SK-N-SH treated with all-trans-retinoic acid at 6 μM for 48 hours (cell line): ENCODE measurements at regions not wholly inside any gene's neighbourhood (a gene's known extent, or its start where the extent isn't known, plus 50 kb on each side); places are given as distances from the start of the nearest gene placed in this dataset.

Source experiments
- ATAC-seq: fragments of 200-7000 bp; cut with Tn5 transposase; 3 replicates; pipeline ENCODE4 v1.9.1; 2020; ENCODE audit warnings: mild to moderate bottlenecking, moderate library complexity
- ARNTL ChIP-seq: fragments of 450-650 bp; formaldehyde crosslinking; IDR thresholded peaks from 2 replicates; pipeline ENCODE4 v1.5.0; 2020; ENCODE audit warnings: low read depth, mild to moderate bottlenecking, moderate library complexity, borderline replicate concordance
- BACH2 ChIP-seq: fragments of 250-450 bp; sonication (Bioruptor Pico); IDR thresholded peaks from 2 replicates; pipeline ENCODE4 v1.9.0; 2021; ENCODE audit warnings: mild to moderate bottlenecking, borderline replicate concordance
- ESRRG ChIP-seq: fragments of 250-450 bp; sonication (Bioruptor Pico); IDR thresholded peaks from 2 replicates; pipeline ENCODE4 v1.6.1; 2021; ENCODE audit warnings: mild to moderate bottlenecking
- GLIS3 ChIP-seq: fragments of 250-450 bp; sonication (Bioruptor Pico); IDR thresholded peaks from 2 replicates; pipeline ENCODE4 v1.5.0; 2020; ENCODE audit warnings: mild to moderate bottlenecking, moderate library complexity
- ISL1 ChIP-seq: fragments of 250-450 bp; sonication (Bioruptor Pico); IDR thresholded peaks from 2 replicates; pipeline ENCODE4 v2.1.2; 2022; ENCODE audit warnings: mild to moderate bottlenecking, moderate library complexity
- OSR1 ChIP-seq: fragments of 250-450 bp; sonication (Bioruptor Pico); IDR thresholded peaks from 2 replicates; pipeline ENCODE4 v1.8.0; 2022; ENCODE audit warnings: moderate library complexity, mild to moderate bottlenecking, inconsistent platforms
- PPARA ChIP-seq: fragments of 250-450 bp; sonication (Bioruptor Pico); IDR thresholded peaks from 2 replicates; pipeline ENCODE4 v1.5.0; 2020; ENCODE audit warnings: mild to moderate bottlenecking, borderline replicate concordance
- RARB ChIP-seq: fragments of 250-450 bp; sonication (Bioruptor Pico); IDR thresholded peaks from 2 replicates; pipeline ENCODE4 v1.8.0; 2021; ENCODE audit warnings: mild to moderate bottlenecking, moderate library complexity
- SNAI2 ChIP-seq: fragments of 250-450 bp; sonication (Bioruptor Pico); IDR thresholded peaks from 2 replicates; pipeline ENCODE4 v1.5.0; 2020; ENCODE audit warnings: mild to moderate bottlenecking, moderate library complexity
- TCF4 ChIP-seq: fragments of 250-450 bp; sonication (Bioruptor Pico); IDR thresholded peaks from 2 replicates; pipeline ENCODE4 v1.8.0; 2021; ENCODE audit warnings: mild to moderate bottlenecking, moderate library complexity, borderline replicate concordance
- TOX ChIP-seq: fragments of 250-450 bp; sonication (Bioruptor Pico); IDR thresholded peaks from 2 replicates; pipeline ENCODE4 v1.8.0; 2021; ENCODE audit warnings: mild to moderate bottlenecking, moderate library complexity, borderline replicate concordance
- ZC3H10 ChIP-seq: fragments of 250-450 bp; sonication (Bioruptor Pico); IDR thresholded peaks from 2 replicates; pipeline ENCODE4 v1.5.1; 2021; ENCODE audit warnings: mild to moderate bottlenecking, moderate library complexity
- ZFP30 ChIP-seq: fragments of 450-650 bp; formaldehyde crosslinking; IDR thresholded peaks from 2 replicates; pipeline ENCODE4 v1.5.0; 2022; ENCODE audit warnings: mild to moderate bottlenecking, moderate library complexity
- ZNF565 ChIP-seq: fragments of 450-650 bp; formaldehyde crosslinking; conservative IDR thresholded peaks from 2 replicates; pipeline ENCODE4 v1.5.0; 2020; ENCODE audit warnings: low read depth, mild to moderate bottlenecking, moderate library complexity
- ZNF70 ChIP-seq: fragments of 450-650 bp; formaldehyde crosslinking; IDR thresholded peaks from 2 replicates; pipeline ENCODE4 v1.5.0; 2020; ENCODE audit warnings: mild to moderate bottlenecking, moderate library complexity
- ZNF8 ChIP-seq: fragments of 450-650 bp; formaldehyde crosslinking; IDR thresholded peaks from 2 replicates; pipeline ENCODE4 v1.5.0; 2020; ENCODE audit warnings: mild to moderate bottlenecking, moderate library complexity
- TF ChIP-seq, protein P1 (sequence below): fragments of 250-450 bp; sonication (Bioruptor Pico); IDR thresholded peaks from 2 replicates; pipeline ENCODE4 v1.8.0; 2021; ENCODE audit warnings: low read depth, mild to moderate bottlenecking, moderate library complexity, borderline replicate concordance
- TF ChIP-seq, protein P2 (sequence below): fragments of 250-450 bp; sonication (Bioruptor Pico); IDR thresholded peaks from 2 replicates; pipeline ENCODE4 v1.5.1; 2020; ENCODE audit warnings: low read depth, mild to moderate bottlenecking, moderate library complexity
- TF ChIP-seq, protein P3 (sequence below): fragments of 250-450 bp; sonication (Bioruptor Pico); IDR thresholded peaks from 2 replicates; pipeline ENCODE4 v1.5.1; 2021; ENCODE audit warnings: mild to moderate bottlenecking, moderate library complexity
- TF ChIP-seq, protein P4 (sequence below): fragments of 250-450 bp; sonication (Bioruptor Pico); IDR thresholded peaks from 2 replicates; pipeline ENCODE4 v1.8.0; 2020; ENCODE audit warnings: mild to moderate bottlenecking, moderate library complexity, borderline replicate concordance
- TF ChIP-seq, protein P5 (sequence below): fragments of 250-450 bp; sonication (Bioruptor Pico); IDR thresholded peaks from 2 replicates; pipeline ENCODE4 v1.5.0; 2020; ENCODE audit warnings: mild to moderate bottlenecking, moderate library complexity

DNA sequence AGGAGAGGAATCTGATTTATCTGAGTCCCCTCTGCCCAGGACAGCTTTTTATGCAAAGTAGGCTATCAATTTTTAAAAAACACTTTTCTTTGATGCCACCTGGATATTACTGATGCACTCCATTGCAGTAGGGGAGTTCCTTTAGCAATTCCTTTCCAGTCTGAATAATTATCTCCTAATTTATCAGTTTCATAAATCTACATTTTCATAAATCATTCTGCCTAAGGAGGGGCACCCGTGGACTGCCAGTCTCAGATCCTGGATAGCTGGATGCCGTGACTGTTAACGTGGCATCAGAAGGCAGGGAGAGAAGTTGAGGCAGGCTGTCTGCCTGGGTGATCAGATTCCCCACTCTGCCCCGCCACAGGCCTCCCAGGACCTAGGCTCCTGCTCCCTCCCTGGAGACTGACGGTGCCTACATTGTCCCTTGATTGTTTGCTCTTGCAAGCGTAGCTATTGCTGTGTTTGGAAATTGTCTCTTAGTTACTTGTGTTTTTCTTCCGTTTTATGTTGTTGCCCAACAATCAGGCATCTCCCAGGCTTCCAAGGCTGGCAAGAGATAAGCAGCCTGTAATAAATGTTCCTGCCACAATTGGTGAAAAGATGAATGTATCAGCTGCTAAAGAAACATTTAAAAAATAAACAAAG lies 75.2 kb downstream of the KATNIP start:
- ATAC-seq: no peak
- TF ChIP-seq, protein P1, sequence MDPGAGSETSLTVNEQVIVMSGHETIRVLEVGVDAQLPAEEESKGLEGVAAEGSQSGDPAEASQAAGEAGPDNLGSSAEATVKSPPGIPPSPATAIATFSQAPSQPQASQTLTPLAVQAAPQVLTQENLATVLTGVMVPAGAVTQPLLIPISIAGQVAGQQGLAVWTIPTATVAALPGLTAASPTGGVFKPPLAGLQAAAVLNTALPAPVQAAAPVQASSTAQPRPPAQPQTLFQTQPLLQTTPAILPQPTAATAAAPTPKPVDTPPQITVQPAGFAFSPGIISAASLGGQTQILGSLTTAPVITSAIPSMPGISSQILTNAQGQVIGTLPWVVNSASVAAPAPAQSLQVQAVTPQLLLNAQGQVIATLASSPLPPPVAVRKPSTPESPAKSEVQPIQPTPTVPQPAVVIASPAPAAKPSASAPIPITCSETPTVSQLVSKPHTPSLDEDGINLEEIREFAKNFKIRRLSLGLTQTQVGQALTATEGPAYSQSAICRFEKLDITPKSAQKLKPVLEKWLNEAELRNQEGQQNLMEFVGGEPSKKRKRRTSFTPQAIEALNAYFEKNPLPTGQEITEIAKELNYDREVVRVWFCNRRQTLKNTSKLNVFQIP (CRISPR knock-in tag): no peak
- TF ChIP-seq, protein P2, sequence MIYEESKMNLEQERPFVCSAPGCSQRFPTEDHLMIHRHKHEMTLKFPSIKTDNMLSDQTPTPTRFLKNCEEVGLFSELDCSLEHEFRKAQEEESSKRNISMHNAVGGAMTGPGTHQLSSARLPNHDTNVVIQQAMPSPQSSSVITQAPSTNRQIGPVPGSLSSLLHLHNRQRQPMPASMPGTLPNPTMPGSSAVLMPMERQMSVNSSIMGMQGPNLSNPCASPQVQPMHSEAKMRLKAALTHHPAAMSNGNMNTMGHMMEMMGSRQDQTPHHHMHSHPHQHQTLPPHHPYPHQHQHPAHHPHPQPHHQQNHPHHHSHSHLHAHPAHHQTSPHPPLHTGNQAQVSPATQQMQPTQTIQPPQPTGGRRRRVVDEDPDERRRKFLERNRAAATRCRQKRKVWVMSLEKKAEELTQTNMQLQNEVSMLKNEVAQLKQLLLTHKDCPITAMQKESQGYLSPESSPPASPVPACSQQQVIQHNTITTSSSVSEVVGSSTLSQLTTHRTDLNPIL (CRISPR knock-in tag): no peak
- TF ChIP-seq PPARA (CRISPR knock-in tag): no peak
- TF ChIP-seq OSR1: no peak
- no peak for TF ChIP-seq RARB (CRISPR knock-in tag)
- no peak for TF ChIP-seq BACH2 (CRISPR knock-in tag)
- TF ChIP-seq SNAI2 (CRISPR knock-in tag): no peak
- TF ChIP-seq ISL1: no peak
- no peak for TF ChIP-seq ESRRG (CRISPR knock-in tag)
- TF ChIP-seq ZNF70 (CRISPR knock-in tag): no peak
- TF ChIP-seq GLIS3: no peak
- TF ChIP-seq ARNTL: no peak
- TF ChIP-seq, all 23 proteins: peak for 0

DNA sequence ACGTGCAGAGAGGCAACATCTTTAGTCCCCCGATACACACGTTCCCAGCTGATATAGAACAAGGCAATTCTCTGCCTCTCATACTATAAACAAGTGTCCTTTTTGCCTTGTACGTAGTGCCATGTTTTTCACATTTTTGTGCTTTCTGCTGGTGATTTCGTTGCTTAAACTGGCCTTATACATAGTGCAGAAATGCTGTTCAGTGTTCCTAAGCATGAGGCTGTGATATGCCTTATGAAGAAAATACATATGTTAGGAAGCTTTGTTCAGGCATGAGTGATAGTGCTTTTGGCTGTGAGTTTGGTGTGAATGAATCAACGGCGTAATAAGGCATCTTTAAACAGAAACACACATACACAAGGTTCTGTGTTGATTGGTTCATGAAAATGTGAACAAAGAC lies 77.2 kb downstream of the KATNIP start:
- no peak for TF ChIP-seq TOX
- TF ChIP-seq ZNF8 (CRISPR knock-in tag): no peak
- TF ChIP-seq ISL1: no peak
- TF ChIP-seq ZNF565 (CRISPR knock-in tag): no peak
- no peak for TF ChIP-seq PPARA (CRISPR knock-in tag)
- TF ChIP-seq ZFP30: no peak
- TF ChIP-seq ZC3H10: no peak
- TF ChIP-seq, protein P3, sequence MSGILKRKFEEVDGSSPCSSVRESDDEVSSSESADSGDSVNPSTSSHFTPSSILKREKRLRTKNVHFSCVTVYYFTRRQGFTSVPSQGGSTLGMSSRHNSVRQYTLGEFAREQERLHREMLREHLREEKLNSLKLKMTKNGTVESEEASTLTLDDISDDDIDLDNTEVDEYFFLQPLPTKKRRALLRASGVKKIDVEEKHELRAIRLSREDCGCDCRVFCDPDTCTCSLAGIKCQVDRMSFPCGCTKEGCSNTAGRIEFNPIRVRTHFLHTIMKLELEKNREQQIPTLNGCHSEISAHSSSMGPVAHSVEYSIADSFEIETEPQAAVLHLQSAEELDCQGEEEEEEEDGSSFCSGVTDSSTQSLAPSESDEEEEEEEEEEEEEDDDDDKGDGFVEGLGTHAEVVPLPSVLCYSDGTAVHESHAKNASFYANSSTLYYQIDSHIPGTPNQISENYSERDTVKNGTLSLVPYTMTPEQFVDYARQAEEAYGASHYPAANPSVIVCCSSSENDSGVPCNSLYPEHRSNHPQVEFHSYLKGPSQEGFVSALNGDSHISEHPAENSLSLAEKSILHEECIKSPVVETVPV: no peak
- TF ChIP-seq TCF4 (CRISPR knock-in tag): no peak
- no peak for TF ChIP-seq ESRRG (CRISPR knock-in tag)
- no peak for TF ChIP-seq ARNTL
- ATAC-seq: no peak

DNA sequence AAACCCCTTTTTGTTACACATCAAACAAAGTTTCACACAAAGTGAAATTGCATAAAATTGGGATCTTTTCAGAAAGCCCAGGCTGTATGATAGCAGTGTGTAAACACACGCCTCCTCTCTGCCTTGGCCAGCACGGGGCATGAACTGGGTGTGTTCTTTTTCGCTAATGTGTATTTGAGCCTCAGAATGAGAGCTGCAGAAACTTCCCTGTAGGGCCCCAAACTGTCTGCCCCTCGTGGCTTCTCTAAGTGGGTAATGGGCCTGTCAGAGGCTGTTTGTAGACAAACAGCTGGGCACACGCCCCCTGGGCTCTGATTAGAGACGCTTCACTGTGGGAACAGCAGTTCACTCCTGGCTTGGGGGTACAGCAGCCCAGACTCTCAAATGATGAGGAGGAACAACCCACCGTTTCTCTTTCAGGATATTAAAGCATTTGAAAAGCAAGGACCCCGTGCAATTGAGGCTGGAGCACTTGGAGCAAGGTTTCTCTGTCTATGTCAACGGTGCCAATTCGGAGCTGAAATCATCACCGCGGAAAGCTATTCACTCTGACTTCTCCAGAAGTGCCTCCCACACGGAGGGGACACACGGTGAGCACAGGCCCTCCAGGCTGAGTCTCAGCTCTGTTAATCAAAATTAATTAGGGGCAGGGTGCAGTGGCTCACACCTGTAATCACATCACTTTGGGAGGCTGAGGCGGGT lies 78.4 kb downstream of the KATNIP start:
- no peak for ATAC-seq
- TF ChIP-seq ZNF8 (CRISPR knock-in tag): no peak
- TF ChIP-seq, protein P3: no peak
- TF ChIP-seq, protein P4, sequence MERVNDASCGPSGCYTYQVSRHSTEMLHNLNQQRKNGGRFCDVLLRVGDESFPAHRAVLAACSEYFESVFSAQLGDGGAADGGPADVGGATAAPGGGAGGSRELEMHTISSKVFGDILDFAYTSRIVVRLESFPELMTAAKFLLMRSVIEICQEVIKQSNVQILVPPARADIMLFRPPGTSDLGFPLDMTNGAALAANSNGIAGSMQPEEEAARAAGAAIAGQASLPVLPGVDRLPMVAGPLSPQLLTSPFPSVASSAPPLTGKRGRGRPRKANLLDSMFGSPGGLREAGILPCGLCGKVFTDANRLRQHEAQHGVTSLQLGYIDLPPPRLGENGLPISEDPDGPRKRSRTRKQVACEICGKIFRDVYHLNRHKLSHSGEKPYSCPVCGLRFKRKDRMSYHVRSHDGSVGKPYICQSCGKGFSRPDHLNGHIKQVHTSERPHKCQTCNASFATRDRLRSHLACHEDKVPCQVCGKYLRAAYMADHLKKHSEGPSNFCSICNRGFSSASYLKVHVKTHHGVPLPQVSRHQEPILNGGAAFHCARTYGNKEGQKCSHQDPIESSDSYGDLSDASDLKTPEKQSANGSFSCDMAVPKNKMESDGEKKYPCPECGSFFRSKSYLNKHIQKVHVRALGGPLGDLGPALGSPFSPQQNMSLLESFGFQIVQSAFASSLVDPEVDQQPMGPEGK (CRISPR knock-in tag): no peak
- no peak for TF ChIP-seq GLIS3
- TF ChIP-seq, protein P2 (CRISPR knock-in tag): no peak
- TF ChIP-seq, protein P1 (CRISPR knock-in tag): no peak
- no peak for TF ChIP-seq ZNF565 (CRISPR knock-in tag)
- TF ChIP-seq ISL1: no peak
- TF ChIP-seq TCF4 (CRISPR knock-in tag): no peak
- TF ChIP-seq BACH2 (CRISPR knock-in tag): no peak
- TF ChIP-seq ZNF70 (CRISPR knock-in tag): no peak
- no peak for TF ChIP-seq RARB (CRISPR knock-in tag)
- no peak for TF ChIP-seq TOX
- TF ChIP-seq ZFP30: no peak
- TF ChIP-seq ESRRG (CRISPR knock-in tag): no peak
- TF ChIP-seq ZC3H10: no peak
- TF ChIP-seq, protein P5, sequence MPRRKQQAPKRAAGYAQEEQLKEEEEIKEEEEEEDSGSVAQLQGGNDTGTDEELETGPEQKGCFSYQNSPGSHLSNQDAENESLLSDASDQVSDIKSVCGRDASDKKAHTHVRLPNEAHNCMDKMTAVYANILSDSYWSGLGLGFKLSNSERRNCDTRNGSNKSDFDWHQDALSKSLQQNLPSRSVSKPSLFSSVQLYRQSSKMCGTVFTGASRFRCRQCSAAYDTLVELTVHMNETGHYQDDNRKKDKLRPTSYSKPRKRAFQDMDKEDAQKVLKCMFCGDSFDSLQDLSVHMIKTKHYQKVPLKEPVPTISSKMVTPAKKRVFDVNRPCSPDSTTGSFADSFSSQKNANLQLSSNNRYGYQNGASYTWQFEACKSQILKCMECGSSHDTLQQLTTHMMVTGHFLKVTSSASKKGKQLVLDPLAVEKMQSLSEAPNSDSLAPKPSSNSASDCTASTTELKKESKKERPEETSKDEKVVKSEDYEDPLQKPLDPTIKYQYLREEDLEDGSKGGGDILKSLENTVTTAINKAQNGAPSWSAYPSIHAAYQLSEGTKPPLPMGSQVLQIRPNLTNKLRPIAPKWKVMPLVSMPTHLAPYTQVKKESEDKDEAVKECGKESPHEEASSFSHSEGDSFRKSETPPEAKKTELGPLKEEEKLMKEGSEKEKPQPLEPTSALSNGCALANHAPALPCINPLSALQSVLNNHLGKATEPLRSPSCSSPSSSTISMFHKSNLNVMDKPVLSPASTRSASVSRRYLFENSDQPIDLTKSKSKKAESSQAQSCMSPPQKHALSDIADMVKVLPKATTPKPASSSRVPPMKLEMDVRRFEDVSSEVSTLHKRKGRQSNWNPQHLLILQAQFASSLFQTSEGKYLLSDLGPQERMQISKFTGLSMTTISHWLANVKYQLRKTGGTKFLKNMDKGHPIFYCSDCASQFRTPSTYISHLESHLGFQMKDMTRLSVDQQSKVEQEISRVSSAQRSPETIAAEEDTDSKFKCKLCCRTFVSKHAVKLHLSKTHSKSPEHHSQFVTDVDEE (CRISPR knock-in tag): no peak
- TF ChIP-seq ARNTL: no peak
